Esophagus squamous epithelium (tissue), 5 donors: ENCODE measurements at regions not wholly inside any gene's neighbourhood (a gene's known extent, or its start where the extent isn't known, plus 50 kb on each side); places are given as distances from the start of the nearest gene placed in this dataset.
"Not testable (repeated sequence)": the region's sequence is repeated elsewhere in the genome, so short reads cannot be mapped to it uniquely, and the experiment has no call there.

Experiments
- DNase-seq: peaks from one replicate; lab custom pipeline; 2025; lab: John Stamatoyannopoulos, UW
- H3K27ac ChIP-seq, 4 donors: fragments of 200-600 bp; sonication (generic); one replicate each; pipeline ENCODE4 v1.5.1; 2016 to 2019; ENCODE audit warnings: mild to moderate bottlenecking in 1 of 4
- H3K27me3 ChIP-seq, 4 donors: fragments of 200-600 bp; sonication (generic); 1 replicate in 3 of 4; 2 replicates in 1 of 4; pipeline versions ENCODE4 v1.5.1 to v1.6.0; 2017 to 2021; ENCODE audit warnings: antibody characterized with exemption in 1 of 4
- H3K36me3 ChIP-seq, 3 donors: fragments of 200-600 bp; sonication (generic); one replicate each; pipeline ENCODE4 v1.5.1; 2016 to 2019
- H3K4me1 ChIP-seq, 3 donors: fragments of 200-600 bp; sonication (generic); one replicate each; pipeline ENCODE4 v1.5.1; 2017 to 2019
- H3K4me3 ChIP-seq, 4 donors: fragments of 200-600 bp; sonication (generic); 1 replicate in 3 of 4; 2 replicates in 1 of 4; pipeline ENCODE4 v1.5.1; 2016 to 2019; ENCODE audit warnings: mild to moderate bottlenecking in 2 of 4, moderate library complexity in 1 of 4
- H3K9me3 ChIP-seq, 3 donors: fragments of 200-600 bp; sonication (generic); one replicate each; pipeline ENCODE4 v1.5.1; 2016 to 2019
- CTCF ChIP-seq, 6 experiments: fragments of 450-650 bp in 4 of 6; fragments of 200-600 bp in 2 of 6; sonication (generic) in 2 of 6; IDR thresholded peaks; one replicate each; pipeline ENCODE4 v1.5.1; 2016 to 2019; ENCODE audit warnings: antibody characterized with exemption in 6 of 6, mild to moderate bottlenecking in 4 of 6, moderate library complexity in 4 of 6
- POLR2A ChIP-seq, 4 donors: fragments of 450-650 bp; IDR thresholded peaks; one replicate each; pipeline ENCODE4 v1.6.1; 2017; ENCODE audit warnings: antibody characterized with exemption in 4 of 4, mild to moderate bottlenecking in 4 of 4, moderate library complexity in 3 of 4
- WGBS, 2 donors: methylation state at CpG; one replicate each; pipeline ENCODE4 v1.1.5; 2018; 5-methylcytosine and 5-hydroxymethylcytosine counted together
- intact Hi-C: fragments of 100-400 bp; cut with DNase I; formaldehyde crosslinking; loops from one replicate; pipeline ENCODE4 v1.15.0; 2022
- donor health status: DM: yes; HTN: yes; CAD: no.

DNA sequence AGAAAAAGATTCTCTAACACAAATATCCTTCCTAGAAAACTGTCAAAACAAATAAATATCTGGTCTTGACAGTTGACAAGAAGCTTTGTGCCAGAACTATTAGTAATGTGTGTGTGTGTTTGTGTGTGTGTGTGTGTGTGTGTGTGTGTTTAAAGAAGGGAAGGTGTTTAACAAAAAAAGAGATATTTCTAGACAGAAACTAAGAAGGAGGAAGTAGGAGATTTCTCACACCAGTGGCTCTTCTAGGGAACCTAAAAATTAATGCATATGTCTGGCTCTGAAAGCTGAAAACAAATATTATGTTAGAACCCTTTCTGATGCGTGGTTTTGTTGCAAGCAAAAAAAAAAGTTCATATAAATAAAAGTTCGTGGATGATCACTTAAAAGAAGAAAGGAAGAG is 277.5 kb downstream of the RPS4Y2 start:
- 43% methylated on average over 2 of the region's 2 CpGs; no CpG with 5 or more reads in 1 of the 2 donors for WGBS, 2 donors
- Histone ChIP-seq H3K4me3 (no peak overlapping the region), H3K36me3 (no peaks in the 10 kb centered on the region), H3K4me1 (no peaks in the 10 kb centered on the region), H3K9me3 (no peaks in the 10 kb centered on the region), H3K27me3 (no peaks in the 10 kb centered on the region), H3K27ac (no peak overlapping the region)
- TF ChIP-seq CTCF (IDR thresholded peaks at IDR 0.05) (no peak), POLR2A (IDR thresholded peaks at IDR 0.05) (no peak)
- intact Hi-C loops: no loop called here
- no peak for DNase-seq

GRCh38 chrY:21034151-21035061 is 278.5 kb downstream of the RPS4Y2 start:
- TF ChIP-seq CTCF (IDR thresholded peaks at IDR 0.05) (no peak), POLR2A (IDR thresholded peaks at IDR 0.05) (no peak)
- H3K27ac ChIP-seq: no peak overlapping the region
- no peak overlapping the region for H3K4me3 ChIP-seq
- intact Hi-C loops: no loop called here
- no peaks in the 10 kb centered on the region for H3K27me3 ChIP-seq
- H3K9me3 ChIP-seq: no peaks in the 10 kb centered on the region
- no peak for DNase-seq
- WGBS, 2 donors: 68% methylated on average over 4 of the region's 4 CpGs; no CpG with 5 or more reads in 1 of the 2 donors
- H3K36me3 ChIP-seq: no peaks in the 10 kb centered on the region
- H3K4me1 ChIP-seq: no peaks in the 10 kb centered on the region

- 88% methylated on average over 2 of the region's 5 CpGs; no CpG with 5 or more reads in 1 of the 2 donors for WGBS, 2 donors
- DNase-seq, H3K27ac ChIP-seq, H3K9me3 ChIP-seq, intact Hi-C loops, H3K4me1 ChIP-seq, H3K27me3 ChIP-seq, H3K4me3 ChIP-seq, H3K36me3 ChIP-seq: not testable (repeated sequence)
These were observed 281.5 kb downstream of the RPS4Y2 start for GRCh38 chrY:21037398-21037797.

GRCh38 chrY:21039811-21040210 is 283.9 kb downstream of the RPS4Y2 start:
- TF ChIP-seq CTCF (IDR thresholded peaks at IDR 0.05) (no peak), POLR2A (IDR thresholded peaks at IDR 0.05) (no peak)
- no peak overlapping the region for H3K4me3 ChIP-seq
- intact Hi-C loops: no loop called here
- no peaks in the 10 kb centered on the region for H3K27me3 ChIP-seq
- H3K9me3 ChIP-seq: no peaks in the 10 kb centered on the region
- no peak overlapping the region for H3K27ac ChIP-seq
- 91% methylated on average over 8 of the region's 8 CpGs; no CpG with 5 or more reads in 1 of the 2 donors for WGBS, 2 donors
- H3K4me1 ChIP-seq: no peaks in the 10 kb centered on the region
- no peaks in the 10 kb centered on the region for H3K36me3 ChIP-seq
- no peak for DNase-seq

DNA sequence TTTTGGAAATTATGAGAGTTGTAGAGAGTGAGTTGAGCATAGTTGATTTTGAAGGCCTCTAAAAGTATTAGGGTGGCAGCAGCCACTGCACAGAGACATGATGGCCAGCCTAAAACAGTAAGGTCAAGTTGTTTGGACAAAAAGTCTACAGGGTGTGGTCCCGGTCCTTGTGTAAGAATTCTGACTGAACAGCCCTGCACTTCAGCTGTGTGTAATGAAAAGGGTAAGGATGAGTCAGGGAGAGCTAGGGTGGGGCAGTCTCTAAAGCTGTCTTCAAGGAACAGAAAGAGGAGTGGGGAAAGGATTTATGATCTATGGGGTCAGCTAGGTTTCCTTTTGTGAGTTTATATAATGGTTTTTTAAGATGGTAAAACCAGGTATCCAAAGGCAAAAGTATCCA is 284.8 kb downstream of the RPS4Y2 start:
- H3K4me1 ChIP-seq, H3K27ac ChIP-seq, H3K4me3 ChIP-seq, H3K9me3 ChIP-seq, H3K27me3 ChIP-seq, DNase-seq, intact Hi-C loops, H3K36me3 ChIP-seq: not testable (repeated sequence)
- 33% methylated on average over 1 of the region's 1 CpG; no CpG with 5 or more reads in 1 of the 2 donors for WGBS, 2 donors

GRCh38 chrY:21073079-21073478 is 317.2 kb downstream of the RPS4Y2 start:
- H3K4me3 ChIP-seq: no peak overlapping the region
- H3K27ac ChIP-seq: no peak overlapping the region
- no peak for DNase-seq
- 28% methylated on average over 2 of the region's 2 CpGs; no CpG with 5 or more reads in 1 of the 2 donors for WGBS, 2 donors
- intact Hi-C loops: no loop called here
- TF ChIP-seq CTCF (IDR thresholded peaks at IDR 0.05) (no peak), POLR2A (IDR thresholded peaks at IDR 0.05) (no peak)
- H3K27me3 ChIP-seq: no peaks in the 10 kb centered on the region
- no peaks in the 10 kb centered on the region for H3K9me3 ChIP-seq
- H3K36me3 ChIP-seq: no peaks in the 10 kb centered on the region
- no peaks in the 10 kb centered on the region for H3K4me1 ChIP-seq
